ENCODE measurements at regions not wholly inside any gene's neighbourhood (a gene's known extent, or its start where the extent isn't known, plus 50 kb on each side); places are given as distances from the start of the nearest gene placed in this dataset.

GRCh38 chr12:132398386-132398991 is 69.1 kb upstream of the GALNT9 start:
- Mint-ChIP-seq H3K4me1 (peaks cover 9% of the 10 kb centered on the region), H3K4me3 (peak overlapping the region in 1 of 3 experiments; percentile 34), H3K27ac (no peak overlapping the region), H3K9me3 (peaks cover 7% of the 10 kb centered on the region), H3K27me3 (ENCODE audit: low read depth) (peaks cover 71% of the 10 kb centered on the region), H3K36me3 (ENCODE audit: low read depth) (no peaks in the 10 kb centered on the region)
- TF ChIP-seq CTCF (IDR thresholded peaks at IDR 0.05; ENCODE audit: unreplicated experiment in 3 of 3): no peak

- peaks cover 71% of the 10 kb centered on the region for H3K27me3 Mint-ChIP-seq (ENCODE audit: low read depth)
Observed at GRCh38 chr12:132397934-132398385, 68.6 kb upstream of the GALNT9 start.

GRCh38 chr12:132397152-132397933 is 68.0 kb upstream of the GALNT9 start:
- no peak for TF ChIP-seq CTCF (IDR thresholded peaks at IDR 0.05; ENCODE audit: unreplicated experiment in 3 of 3)
- H3K36me3 Mint-ChIP-seq (ENCODE audit: low read depth): no peaks in the 10 kb centered on the region
- H3K27me3 Mint-ChIP-seq (ENCODE audit: low read depth): peaks cover 71% of the 10 kb centered on the region
- no peak overlapping the region for H3K4me3 Mint-ChIP-seq
- peak overlapping the region in 1 of 3 experiments; percentile 67 for H3K27ac Mint-ChIP-seq
- peaks cover 9% of the 10 kb centered on the region for H3K9me3 Mint-ChIP-seq
- H3K4me1 Mint-ChIP-seq: peaks cover 4% of the 10 kb centered on the region

More at GRCh38 chr12:132397934-132398385, 68.6 kb upstream of the GALNT9 start:
- peaks cover 9% of the 10 kb centered on the region for H3K4me1 Mint-ChIP-seq
- TF ChIP-seq CTCF (IDR thresholded peaks at IDR 0.05; ENCODE audit: unreplicated experiment in 3 of 3): no peak
- no peak overlapping the region for H3K4me3 Mint-ChIP-seq
- H3K36me3 Mint-ChIP-seq (ENCODE audit: low read depth): no peaks in the 10 kb centered on the region
- H3K9me3 Mint-ChIP-seq: peaks cover 7% of the 10 kb centered on the region
- no peak overlapping the region for H3K27ac Mint-ChIP-seq

GRCh38 chr12:132396657-132397056 is 67.3 kb upstream of the GALNT9 start:
- no peak for TF ChIP-seq CTCF (IDR thresholded peaks at IDR 0.05; ENCODE audit: unreplicated experiment in 3 of 3)
- Mint-ChIP-seq H3K27ac (peak overlapping the region in 1 of 3 experiments; percentile 67), H3K4me3 (no peak overlapping the region), H3K9me3 (peaks cover 9% of the 10 kb centered on the region), H3K4me1 (peaks cover 4% of the 10 kb centered on the region), H3K27me3 (ENCODE audit: low read depth) (peaks cover 71% of the 10 kb centered on the region), H3K36me3 (ENCODE audit: low read depth) (no peaks in the 10 kb centered on the region)

- H3K4me3 Mint-ChIP-seq: no peak overlapping the region
- H3K9me3 Mint-ChIP-seq: peaks cover 9% of the 10 kb centered on the region
- no peaks in the 10 kb centered on the region for H3K36me3 Mint-ChIP-seq (ENCODE audit: low read depth)
- no peak for TF ChIP-seq CTCF (IDR thresholded peaks at IDR 0.05; ENCODE audit: unreplicated experiment in 3 of 3)
- H3K4me1 Mint-ChIP-seq: peaks cover 4% of the 10 kb centered on the region
- peaks cover 76% of the 10 kb centered on the region for H3K27me3 Mint-ChIP-seq (ENCODE audit: low read depth)
- H3K27ac Mint-ChIP-seq: no peak overlapping the region
Observed at GRCh38 chr12:132395908-132396305, 66.5 kb upstream of the GALNT9 start.
